Activated T-cell treated with anti-CD3 and anti-CD28 coated beads, Interleukin-2, amount 50 U/mL, for 72 hours (primary cell): ENCODE measurements at regions not wholly inside any gene's neighbourhood (a gene's known extent, or its start where the extent isn't known, plus 50 kb on each side); places are given as distances from the start of the nearest gene placed in this dataset.
A peak's percentile ranks its signal among the peaks of the same experiment; 100 is the strongest.

Experiments used
- ATAC-seq, 2 donors: fragments of 150-1000 bp; cut with Tn5 transposase; replicated peaks in 1 of 2; 2 replicates each; pipeline ENCODE4 v1.10.0; 2021; ENCODE audit warnings: moderate library complexity in 2 of 2, mild to moderate bottlenecking in 1 of 2
- DNase-seq, 2 donors: peaks; one replicate each; pipeline ENCODE4 v3.0.0; 2021 to 2022; ENCODE audit warnings: mixed read lengths in 1 of 2
- H3K27ac Mint-ChIP-seq: one replicate; pipeline ENCODE4 v1.8.0; 2022; ENCODE audit warnings: mild to moderate bottlenecking, moderate library complexity, mixed read lengths
- H3K27me3 Mint-ChIP-seq: one replicate; pipeline ENCODE4 v1.8.0; 2022; ENCODE audit warnings: low read depth, mixed read lengths
- H3K36me3 Mint-ChIP-seq, 2 donors: one replicate each; pipeline ENCODE4 v1.8.0; 2022; ENCODE audit warnings: mixed read lengths in 2 of 2, mild to moderate bottlenecking in 1 of 2; ENCODE audit not compliant: insufficient read depth in 2 of 2
- H3K4me1 Mint-ChIP-seq: one replicate; pipeline ENCODE4 v1.8.0; 2022; ENCODE audit warnings: low read depth, mixed read lengths
- H3K4me3 Mint-ChIP-seq, 2 donors: one replicate each; pipeline ENCODE4 v1.8.0; 2022; ENCODE audit warnings: mild to moderate bottlenecking in 2 of 2, mixed read lengths in 2 of 2, moderate library complexity in 2 of 2
- H3K9me3 Mint-ChIP-seq, 2 donors: one replicate each; pipeline ENCODE4 v1.8.0; 2022; ENCODE audit warnings: mixed read lengths in 2 of 2

- H3K9me3 Mint-ChIP-seq: peaks cover 0 to 3% of the 10 kb centered on the region in 2 donors
- no peak overlapping the region for H3K4me3 Mint-ChIP-seq
- DNase-seq (no peak), ATAC-seq (peak in 1 of 2 donors; percentile 55)
- H3K4me1 Mint-ChIP-seq: peaks cover 11% of the 10 kb centered on the region
- H3K27ac Mint-ChIP-seq: no peak overlapping the region
- H3K36me3 Mint-ChIP-seq: no peaks in the 10 kb centered on the region
- H3K27me3 Mint-ChIP-seq: no peaks in the 10 kb centered on the region
Observed at GRCh38 chr1:14516974-14517840, 81.3 kb upstream of the KAZN start.

GRCh38 chr1:14517841-14518180 is 80.7 kb upstream of the KAZN start:
- peaks cover 0 to 3% of the 10 kb centered on the region in 2 donors for H3K9me3 Mint-ChIP-seq
- no peak for ATAC-seq
- H3K4me1 Mint-ChIP-seq: peaks cover 11% of the 10 kb centered on the region
- H3K36me3 Mint-ChIP-seq: no peaks in the 10 kb centered on the region
- H3K27me3 Mint-ChIP-seq: no peaks in the 10 kb centered on the region
- H3K4me3 Mint-ChIP-seq: no peak overlapping the region
- H3K27ac Mint-ChIP-seq: no peak overlapping the region
- no peak for DNase-seq

DNA sequence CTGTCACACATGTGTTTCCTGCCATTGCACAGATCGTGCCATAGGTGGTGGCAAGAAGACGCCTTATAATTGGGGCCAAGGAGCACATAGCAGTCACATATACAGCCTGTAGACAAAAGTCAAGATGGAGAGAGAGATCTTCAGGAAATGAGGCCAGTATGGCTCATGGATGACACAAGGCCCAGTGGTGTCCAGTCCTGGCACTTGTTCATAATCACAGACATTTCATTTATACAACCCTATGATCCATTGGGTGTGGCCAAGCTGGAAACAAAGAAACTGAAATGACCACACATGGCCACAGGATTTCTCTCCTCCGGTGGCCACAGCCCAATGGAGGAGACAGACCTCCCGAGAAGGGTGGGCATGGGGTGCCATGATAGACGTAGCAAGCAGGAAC is 78.5 kb upstream of the KAZN start:
- Mint-ChIP-seq H3K4me1 (peaks cover 11% of the 10 kb centered on the region), H3K36me3 (no peaks in the 10 kb centered on the region), H3K4me3 (no peak overlapping the region), H3K27me3 (no peaks in the 10 kb centered on the region), H3K9me3 (peaks cover 0 to 3% of the 10 kb centered on the region in 2 donors), H3K27ac (no peak overlapping the region)
- DNase-seq: no peak
- no peak for ATAC-seq

GRCh38 chr1:14520514-14521163 is 77.8 kb upstream of the KAZN start:
- Mint-ChIP-seq H3K27ac (no peak overlapping the region), H3K36me3 (no peaks in the 10 kb centered on the region), H3K4me1 (peaks cover 11% of the 10 kb centered on the region), H3K9me3 (peaks cover 0 to 3% of the 10 kb centered on the region in 2 donors), H3K27me3 (no peaks in the 10 kb centered on the region), H3K4me3 (no peak overlapping the region)
- ATAC-seq: no peak
- no peak for DNase-seq

DNA sequence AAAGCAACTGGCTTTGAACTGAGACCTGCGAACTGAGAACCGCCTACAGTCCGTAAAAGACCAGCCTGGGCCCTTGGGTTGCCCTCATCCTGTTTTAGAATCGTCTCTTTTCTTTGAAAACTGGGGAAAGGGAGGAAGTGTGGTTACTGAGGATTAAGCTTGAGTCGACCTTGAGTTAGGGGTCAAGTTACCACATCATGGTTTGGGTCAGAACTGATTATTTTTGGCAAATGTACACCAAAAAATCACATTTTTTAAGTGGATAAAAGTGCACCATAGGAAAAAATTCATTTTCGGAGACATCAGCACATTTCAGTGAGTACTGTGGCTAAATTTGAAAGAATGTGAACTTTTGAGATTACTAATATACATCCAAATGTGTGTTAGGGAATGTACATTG is 76.9 kb upstream of the KAZN start:
- Mint-ChIP-seq H3K27me3 (no peaks in the 10 kb centered on the region), H3K36me3 (no peaks in the 10 kb centered on the region), H3K27ac (no peak overlapping the region), H3K4me3 (no peak overlapping the region), H3K9me3 (peaks cover 0 to 3% of the 10 kb centered on the region in 2 donors), H3K4me1 (peaks cover 11% of the 10 kb centered on the region)
- DNase-seq (no peak), ATAC-seq (no peak)

GRCh38 chr1:14522077-14522925 is 76.2 kb upstream of the KAZN start:
- no peaks in the 10 kb centered on the region for H3K36me3 Mint-ChIP-seq
- no peaks in the 10 kb centered on the region for H3K27me3 Mint-ChIP-seq
- peaks cover 0 to 2% of the 10 kb centered on the region in 2 donors for H3K9me3 Mint-ChIP-seq
- DNase-seq (no peak), ATAC-seq (no peak)
- no peak overlapping the region for H3K4me3 Mint-ChIP-seq
- H3K4me1 Mint-ChIP-seq: peaks cover 4% of the 10 kb centered on the region
- H3K27ac Mint-ChIP-seq: no peak overlapping the region

DNA sequence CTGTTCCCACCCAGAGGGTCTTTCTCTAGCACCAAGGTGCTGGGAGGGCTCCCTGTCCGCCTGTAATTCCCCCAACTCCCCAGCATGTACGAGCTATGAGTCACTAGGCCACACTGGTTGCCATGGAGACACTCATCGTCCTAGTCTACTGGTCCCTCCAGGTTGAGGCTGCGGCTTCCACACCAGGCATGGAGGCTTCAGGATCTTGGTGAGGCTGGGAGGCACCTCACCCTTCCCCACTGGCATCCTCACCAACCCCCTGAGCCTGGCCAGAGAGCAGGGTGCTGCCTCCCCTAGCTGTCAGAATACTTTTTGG is 75.6 kb upstream of the KAZN start:
- H3K27me3 Mint-ChIP-seq: no peaks in the 10 kb centered on the region
- H3K4me1 Mint-ChIP-seq: no peaks in the 10 kb centered on the region
- peaks cover 0 to 2% of the 10 kb centered on the region in 2 donors for H3K9me3 Mint-ChIP-seq
- no peak overlapping the region for H3K4me3 Mint-ChIP-seq
- H3K27ac Mint-ChIP-seq: no peak overlapping the region
- DNase-seq (no peak), ATAC-seq (no peak)
- H3K36me3 Mint-ChIP-seq: no peaks in the 10 kb centered on the region

- no peak overlapping the region for H3K4me3 Mint-ChIP-seq
- H3K27me3 Mint-ChIP-seq: no peaks in the 10 kb centered on the region
- ATAC-seq: no peak
- DNase-seq: no peak
- no peaks in the 10 kb centered on the region for H3K9me3 Mint-ChIP-seq
- H3K27ac Mint-ChIP-seq: no peak overlapping the region
- H3K4me1 Mint-ChIP-seq: no peaks in the 10 kb centered on the region
- no peaks in the 10 kb centered on the region for H3K36me3 Mint-ChIP-seq
Observed at GRCh38 chr1:14524826-14525636, 73.5 kb upstream of the KAZN start.

DNA sequence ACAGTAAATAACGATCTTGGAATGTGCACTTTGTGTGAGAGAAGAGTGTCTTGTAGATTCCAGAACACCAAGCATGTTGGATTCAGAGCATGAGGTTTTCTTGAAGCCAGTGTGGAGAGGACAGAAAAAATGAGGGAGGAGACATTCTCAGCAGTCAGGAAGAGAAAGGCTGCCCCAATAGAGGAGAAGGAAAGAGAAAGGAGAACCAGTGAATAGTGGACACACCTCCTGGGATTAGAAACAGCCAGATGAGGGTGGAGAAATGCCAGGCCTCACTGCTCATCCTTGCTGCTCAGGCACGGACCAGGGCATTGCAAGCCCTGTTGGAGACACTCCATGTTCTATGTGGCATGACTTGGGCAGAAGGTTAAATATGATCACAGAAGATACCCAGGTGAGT is 69.0 kb upstream of the KAZN start:
- ATAC-seq (no peak), DNase-seq (no peak)
- Mint-ChIP-seq H3K27ac (no peak overlapping the region), H3K4me3 (no peak overlapping the region), H3K9me3 (no peaks in the 10 kb centered on the region), H3K27me3 (no peaks in the 10 kb centered on the region), H3K36me3 (no peaks in the 10 kb centered on the region), H3K4me1 (no peaks in the 10 kb centered on the region)

- no peak for DNase-seq
- Mint-ChIP-seq H3K4me3 (no peak overlapping the region), H3K27me3 (no peaks in the 10 kb centered on the region), H3K9me3 (no peaks in the 10 kb centered on the region), H3K4me1 (no peaks in the 10 kb centered on the region), H3K27ac (no peak overlapping the region), H3K36me3 (no peaks in the 10 kb centered on the region)
- no peak for ATAC-seq
Observed at GRCh38 chr1:14531519-14531918, 67.0 kb upstream of the KAZN start.

- Mint-ChIP-seq H3K27me3 (peaks cover 4% of the 10 kb centered on the region), H3K4me3 (no peak overlapping the region), H3K4me1 (no peaks in the 10 kb centered on the region), H3K36me3 (no peaks in the 10 kb centered on the region), H3K27ac (no peak overlapping the region), H3K9me3 (no peaks in the 10 kb centered on the region)
- ATAC-seq: no peak
- no peak for DNase-seq
Observed at GRCh38 chr1:14535619-14536355, 62.7 kb upstream of the KAZN start.

- Mint-ChIP-seq H3K36me3 (no peaks in the 10 kb centered on the region), H3K4me1 (no peaks in the 10 kb centered on the region), H3K27me3 (peaks cover 4% of the 10 kb centered on the region), H3K9me3 (no peaks in the 10 kb centered on the region), H3K4me3 (no peak overlapping the region), H3K27ac (no peak overlapping the region)
- ATAC-seq (no peak), DNase-seq (no peak)
Observed at GRCh38 chr1:14538335-14538734, 60.1 kb upstream of the KAZN start.
